CD14-positive monocyte (primary cell): ENCODE measurements at regions not wholly inside any gene's neighbourhood (a gene's known extent, or its start where the extent isn't known, plus 50 kb on each side); places are given as distances from the start of the nearest gene placed in this dataset.

Source experiments
- DNase-seq, 3 donors: peaks; one replicate each; pipeline ENCODE4 v3.0.0-alpha.2; 2011 to 2022
- H2AFZ ChIP-seq: 2 replicates; pipeline ENCODE4 v1.6.0; 2012; ENCODE audit warnings: mild to moderate bottlenecking, low read depth, low read length, inconsistent platforms; ENCODE audit not compliant: insufficient read depth, poor library complexity, severe bottlenecking
- H3K27ac ChIP-seq, 2 donors: 1 replicate in 1 of 2; 2 replicates in 1 of 2; pipeline ENCODE4 v1.5.1; 2012 to 2013; ENCODE audit warnings: low read length in 2 of 2, control low read depth in 1 of 2, inconsistent platforms in 1 of 2, low read depth in 1 of 2, mild to moderate bottlenecking in 1 of 2
- H3K27me3 ChIP-seq, 2 donors: one replicate each; pipeline versions ENCODE4 v1.6.0 to v1.6.1; 2011 to 2013; ENCODE audit warnings: low read length in 2 of 2; ENCODE audit not compliant: control insufficient read depth in 2 of 2, insufficient read depth in 2 of 2
- H3K36me3 ChIP-seq, 2 donors: replicated peaks in 1 of 2; 1 replicate in 1 of 2; 2 replicates in 1 of 2; pipeline versions ENCODE4 v1.5.1 to v1.6.1; 2012 to 2013; ENCODE audit warnings: low read length in 2 of 2, control low read depth in 1 of 2, inconsistent platforms in 1 of 2, mild to moderate bottlenecking in 1 of 2; ENCODE audit not compliant: insufficient read depth in 2 of 2, control insufficient read depth in 1 of 2
- H3K4me1 ChIP-seq, 2 donors: 1 replicate in 1 of 2; 2 replicates in 1 of 2; pipeline versions ENCODE4 v1.5.1 to v1.6.1; 2012 to 2013; ENCODE audit warnings: low read length in 2 of 2, control low read depth in 1 of 2, inconsistent platforms in 1 of 2, mild to moderate bottlenecking in 1 of 2, moderate library complexity in 1 of 2; ENCODE audit not compliant: insufficient read depth in 2 of 2, control insufficient read depth in 1 of 2
- H3K4me2 ChIP-seq: replicated peaks from 2 replicates; pipeline ENCODE3; 2012; ENCODE audit warnings: low read length, moderate library complexity, mild to moderate bottlenecking; ENCODE audit not compliant: poor library complexity, severe bottlenecking; ENCODE audit errors: extremely low read depth
- H3K4me3 ChIP-seq, 3 experiments: fragments of 200-600 bp in 1 of 3; sonication (generic) in 1 of 3; replicated peaks in 1 of 3; 1 replicate in 2 of 3; 2 replicates in 1 of 3; pipeline ENCODE4 v1.5.1; 2011 to 2013; ENCODE audit warnings: low read length in 3 of 3, mild to moderate bottlenecking in 3 of 3, control low read depth in 2 of 3, low read depth in 2 of 3, inconsistent platforms in 1 of 3, moderate library complexity in 1 of 3
- H3K79me2 ChIP-seq: 2 replicates; pipeline ENCODE4 v1.6.0; 2012; ENCODE audit warnings: mild to moderate bottlenecking, control low read depth, inconsistent platforms, low read length, moderate library complexity; ENCODE audit not compliant: insufficient read depth
- H3K9ac ChIP-seq: 2 replicates; pipeline ENCODE4 v1.6.0; 2017; ENCODE audit warnings: low read length, mild to moderate bottlenecking; ENCODE audit not compliant: insufficient read depth, poor library complexity, severe bottlenecking
- H3K9me3 ChIP-seq, 2 donors: replicated peaks in 1 of 2; 1 replicate in 1 of 2; 2 replicates in 1 of 2; pipeline versions ENCODE4 v1.5.1 to v1.6.1; 2012 to 2013; ENCODE audit warnings: low read length in 2 of 2, control low read depth in 1 of 2; ENCODE audit not compliant: control insufficient read depth in 1 of 2, insufficient read depth in 1 of 2
- H4K20me1 ChIP-seq: 2 replicates; pipeline ENCODE4 v1.6.0; 2012; ENCODE audit warnings: mild to moderate bottlenecking, low read length, control low read depth, moderate library complexity; ENCODE audit not compliant: insufficient read depth
- H3K27ac Mint-ChIP-seq, 7 donors: one replicate each; pipeline ENCODE4 v1.8.0; 2020; ENCODE audit warnings: mild to moderate bottlenecking in 7 of 7, mixed read lengths in 7 of 7, moderate library complexity in 6 of 7, inconsistent platforms in 2 of 7
- H3K27me3 Mint-ChIP-seq, 3 donors: one replicate each; pipeline ENCODE4 v1.8.0; 2021 to 2022; ENCODE audit warnings: low read depth in 3 of 3, mild to moderate bottlenecking in 3 of 3, mixed read lengths in 3 of 3, moderate library complexity in 3 of 3, inconsistent platforms in 1 of 3
- H3K36me3 Mint-ChIP-seq, 2 donors: one replicate each; pipeline ENCODE4 v1.8.0; 2020; ENCODE audit warnings: mixed read lengths in 2 of 2, inconsistent platforms in 1 of 2, mild to moderate bottlenecking in 1 of 2
- H3K4me1 Mint-ChIP-seq: one replicate; pipeline ENCODE4 v1.8.0; 2020; ENCODE audit warnings: mild to moderate bottlenecking, mixed read lengths
- H3K4me3 Mint-ChIP-seq, 2 donors: one replicate each; pipeline ENCODE4 v1.8.0; 2020; ENCODE audit warnings: mild to moderate bottlenecking in 2 of 2, mixed read lengths in 2 of 2, moderate library complexity in 1 of 2
- H3K9me3 Mint-ChIP-seq, 7 donors: one replicate each; pipeline ENCODE4 v1.8.0; 2020 to 2022; ENCODE audit warnings: mixed read lengths in 7 of 7, mild to moderate bottlenecking in 6 of 7, moderate library complexity in 6 of 7, inconsistent platforms in 2 of 7
- WGBS: methylation state at CpG from one replicate; pipeline ENCODE4 v1.1.5; 2013; ENCODE audit warnings: missing lambda C conversion rate; ENCODE audit not compliant: insufficient coverage; 5-methylcytosine and 5-hydroxymethylcytosine counted together
- intact Hi-C, 2 donors: fragments of 100-400 bp; cut with micrococcal nuclease; formaldehyde crosslinking; loops; one replicate each; pipeline versions ENCODE4 v1.15.0 to v1.15.1; 2023
- TF ChIP-seq, protein P1 (sequence below): fragments of 200-600 bp; IDR thresholded peaks from one replicate; pipeline ENCODE4 v1.8.0; 2022; ENCODE audit warnings: antibody characterized with exemption, mild to moderate bottlenecking

DNA sequence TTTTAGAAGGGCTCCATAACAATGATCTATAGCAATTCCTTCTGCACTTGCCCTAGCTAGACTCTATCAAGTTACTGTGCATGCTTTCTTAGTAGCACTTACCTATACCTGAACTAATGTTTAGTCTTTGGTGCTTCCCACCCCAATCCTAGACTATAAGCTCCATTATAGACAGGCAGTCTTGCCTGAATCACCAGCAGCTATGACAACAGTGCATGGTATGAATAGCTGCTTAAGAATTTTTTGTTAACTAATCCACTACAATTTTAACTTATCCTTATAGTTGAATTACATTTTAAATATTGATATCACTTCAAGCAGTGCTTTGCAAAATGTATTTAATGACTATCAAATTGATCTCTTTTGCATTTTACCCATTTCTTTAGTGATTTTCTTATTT, 164.3 kb downstream of the RPS12 start:
- Histone ChIP-seq H3K4me3 (no peak overlapping the region), H3K4me2 (no peak overlapping the region), H3K9me3 (no peaks in the 10 kb centered on the region), H4K20me1 (no peaks in the 10 kb centered on the region), H3K36me3 (no peaks in the 10 kb centered on the region), H3K9ac (no peak overlapping the region), H2AFZ (no peak overlapping the region), H3K27ac (no peak overlapping the region), H3K79me2 (no peaks in the 10 kb centered on the region), H3K27me3 (no peaks in the 10 kb centered on the region), H3K4me1 (no peaks in the 10 kb centered on the region)
- no peak for DNase-seq
- Mint-ChIP-seq H3K36me3 (no peaks in the 10 kb centered on the region), H3K9me3 (peaks cover 0 to 5% (median 0%) of the 10 kb centered on the region in 7 donors), H3K4me3 (no peak overlapping the region), H3K27ac (no peak overlapping the region), H3K4me1 (no peaks in the 10 kb centered on the region), H3K27me3 (peaks cover 0 to 1% (median 0%) of the 10 kb centered on the region in 3 donors)
- intact Hi-C loops = no loop called here
- TF ChIP-seq, protein P1, sequence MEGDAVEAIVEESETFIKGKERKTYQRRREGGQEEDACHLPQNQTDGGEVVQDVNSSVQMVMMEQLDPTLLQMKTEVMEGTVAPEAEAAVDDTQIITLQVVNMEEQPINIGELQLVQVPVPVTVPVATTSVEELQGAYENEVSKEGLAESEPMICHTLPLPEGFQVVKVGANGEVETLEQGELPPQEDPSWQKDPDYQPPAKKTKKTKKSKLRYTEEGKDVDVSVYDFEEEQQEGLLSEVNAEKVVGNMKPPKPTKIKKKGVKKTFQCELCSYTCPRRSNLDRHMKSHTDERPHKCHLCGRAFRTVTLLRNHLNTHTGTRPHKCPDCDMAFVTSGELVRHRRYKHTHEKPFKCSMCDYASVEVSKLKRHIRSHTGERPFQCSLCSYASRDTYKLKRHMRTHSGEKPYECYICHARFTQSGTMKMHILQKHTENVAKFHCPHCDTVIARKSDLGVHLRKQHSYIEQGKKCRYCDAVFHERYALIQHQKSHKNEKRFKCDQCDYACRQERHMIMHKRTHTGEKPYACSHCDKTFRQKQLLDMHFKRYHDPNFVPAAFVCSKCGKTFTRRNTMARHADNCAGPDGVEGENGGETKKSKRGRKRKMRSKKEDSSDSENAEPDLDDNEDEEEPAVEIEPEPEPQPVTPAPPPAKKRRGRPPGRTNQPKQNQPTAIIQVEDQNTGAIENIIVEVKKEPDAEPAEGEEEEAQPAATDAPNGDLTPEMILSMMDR = no peak

DNA sequence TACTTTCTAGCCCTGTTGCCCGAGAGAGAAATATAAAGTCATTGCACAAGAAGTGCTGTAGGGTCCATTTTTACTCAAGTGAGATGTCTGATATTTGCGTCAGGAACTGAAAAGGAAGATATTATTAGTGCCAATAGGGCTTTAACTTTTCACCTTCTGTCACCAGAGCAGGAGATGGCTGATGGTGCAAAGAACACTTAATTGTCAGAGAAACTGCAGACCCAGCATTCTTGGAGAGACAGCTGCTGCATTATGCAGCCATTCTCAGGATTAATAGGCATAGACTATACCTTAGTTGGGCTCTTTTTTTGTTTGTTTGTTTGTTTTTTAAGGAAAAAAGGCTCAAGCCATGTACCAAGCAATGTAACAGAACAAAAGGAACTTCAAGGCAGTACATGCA, 179.4 kb downstream of the RPS12 start:
- Histone ChIP-seq H3K36me3 (no peaks in the 10 kb centered on the region), H3K9ac (no peak overlapping the region), H3K4me3 (no peak overlapping the region), H3K27me3 (no peaks in the 10 kb centered on the region), H3K4me2 (no peak overlapping the region), H4K20me1 (no peaks in the 10 kb centered on the region), H2AFZ (no peak overlapping the region), H3K9me3 (no peaks in the 10 kb centered on the region), H3K79me2 (no peaks in the 10 kb centered on the region), H3K27ac (no peak overlapping the region), H3K4me1 (no peaks in the 10 kb centered on the region)
- H3K4me1 Mint-ChIP-seq = no peaks in the 10 kb centered on the region
- no CpG with 5 or more reads among the region's 2 CpGs for WGBS
- DNase-seq = no peak
- no peak overlapping the region for H3K4me3 Mint-ChIP-seq
- peaks cover 0 to 2% (median 0%) of the 10 kb centered on the region in 7 donors for H3K9me3 Mint-ChIP-seq
- TF ChIP-seq, protein P1 = no peak
- no peaks in the 10 kb centered on the region for H3K36me3 Mint-ChIP-seq
- H3K27me3 Mint-ChIP-seq = no peaks in the 10 kb centered on the region
- intact Hi-C loops = no loop called here
- H3K27ac Mint-ChIP-seq = no peak overlapping the region
